ENCODE measurements at regions not wholly inside any gene's neighbourhood (a gene's known extent, or its start where the extent isn't known, plus 50 kb on each side); places are given as distances from the start of the nearest gene placed in this dataset.

DNA sequence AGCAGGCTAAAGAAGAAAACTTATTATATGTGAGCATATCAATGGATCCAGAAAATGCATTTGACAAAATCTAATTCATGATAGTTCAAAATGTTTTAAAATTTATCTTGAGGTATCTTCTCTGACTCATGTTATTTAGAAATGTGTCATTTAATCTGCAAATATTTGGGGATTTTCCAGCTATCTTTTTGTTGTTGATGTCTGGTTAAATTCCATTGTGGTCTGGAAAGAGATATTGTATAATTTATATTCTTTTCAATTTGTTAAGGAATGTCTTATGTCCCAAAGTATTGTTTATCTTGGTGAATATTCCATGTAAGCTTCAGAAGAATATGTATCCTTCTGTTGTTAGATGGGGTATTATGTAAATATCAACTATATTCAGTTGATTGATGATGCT is 942.5 kb downstream of the KCNMA1 start (continued):
- no peak for TF ChIP-seq GTF2F1 (IDR thresholded peaks at IDR 0.05; ENCODE audit: low read depth, low read length)

DNA sequence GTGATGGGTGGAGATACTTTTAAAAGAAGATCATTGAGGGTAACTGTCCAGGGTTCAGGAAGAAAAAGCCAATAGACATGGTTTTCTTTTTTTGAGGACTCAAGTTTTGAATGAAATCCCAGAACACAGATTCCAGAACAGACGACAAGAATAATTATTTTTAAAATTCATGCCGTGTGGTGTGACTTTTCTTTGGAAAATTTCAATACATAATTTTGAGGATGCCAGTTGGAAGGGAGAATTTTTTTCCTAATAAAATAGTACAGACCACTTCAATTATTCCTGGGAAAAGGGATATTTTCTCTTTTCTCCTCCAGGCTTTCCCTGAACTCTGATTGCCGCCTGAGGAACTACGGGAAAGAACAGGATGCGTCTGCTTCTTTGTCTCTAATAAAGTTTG is 951.4 kb downstream of the KCNMA1 start:
- no peaks in the 10 kb centered on the region for H3K27me3 ChIP-seq (ENCODE audit: control insufficient read depth in 2 of 2, insufficient read depth in 2 of 2, low read length in 2 of 2)
- H3K27ac ChIP-seq (ENCODE audit: extremely low read depth, low read depth, low read length), result no peak overlapping the region
- in situ Hi-C loops (cut with MboI), result no loop called here
- TF ChIP-seq ZNF561 (CRISPR knock-in tag; conservative IDR thresholded peaks at IDR 0.05), result no peak
- TF ChIP-seq ZNF717 (CRISPR knock-in tag; IDR thresholded peaks at IDR 0.05), result no peak
- no peak for TF ChIP-seq ZFPM2 (CRISPR knock-in tag; IDR thresholded peaks at IDR 0.05)
- TF ChIP-seq GABPA (tag; conservative IDR thresholded peaks at IDR 0.05; ENCODE audit: low read depth), result no peak
- TF ChIP-seq PCBP1 (IDR thresholded peaks at IDR 0.05; ENCODE audit: low read depth, low read length, poor library complexity, severe bottlenecking), result no peak
- TF ChIP-seq ZNF398 (CRISPR knock-in tag; IDR thresholded peaks at IDR 0.05), result no peak
- no peak for TF ChIP-seq MEIS2 (IDR thresholded peaks at IDR 0.05; ENCODE audit: partially characterized antibody)
- no peak for TF ChIP-seq ILK (tag; IDR thresholded peaks at IDR 0.05; ENCODE audit: borderline replicate concordance, low read depth)
- TF ChIP-seq SIN3A (IDR thresholded peaks at IDR 0.05; ENCODE audit: borderline replicate concordance in 2 of 2, control insufficient read depth in 1 of 2, low read depth in 2 of 2, low read length in 2 of 2), result no peak
- no peak for TF ChIP-seq PML (IDR thresholded peaks at IDR 0.05; ENCODE audit: low read length)
- TF ChIP-seq TAF15 (IDR thresholded peaks at IDR 0.05; ENCODE audit: low read depth, low read length), result no peak
- TF ChIP-seq SRSF3 (IDR thresholded peaks at IDR 0.05; ENCODE audit: insufficient read depth, low read length), result no peak
- no peak for TF ChIP-seq CREB5 (CRISPR knock-in tag; IDR thresholded peaks at IDR 0.05)
- TF ChIP-seq BCOR (IDR thresholded peaks at IDR 0.05), result no peak
- TF ChIP-seq ZC3H8 (IDR thresholded peaks at IDR 0.05), result no peak
- no peak for TF ChIP-seq ZNF3 (CRISPR knock-in tag; IDR thresholded peaks at IDR 0.05)
- no peaks in the 10 kb centered on the region for H4K20me1 ChIP-seq (replicated peaks; ENCODE audit: control insufficient read depth, insufficient read depth, low read length)
- no peak for ATAC-seq
- H2AFZ ChIP-seq (ENCODE audit: low read depth, low read length), result no peak overlapping the region
- no peaks in the 10 kb centered on the region for H3K4me1 ChIP-seq (replicated peaks in 1 of 2; ENCODE audit: control insufficient read depth in 2 of 2, insufficient read depth in 2 of 2, low read length in 2 of 2)
- H3K4me2 ChIP-seq (ENCODE audit: insufficient read depth, low read length), result no peak overlapping the region
- no peaks in the 10 kb centered on the region for H3K36me3 ChIP-seq (ENCODE audit: control insufficient read depth, insufficient read depth, low read length)
- H3K79me2 ChIP-seq (ENCODE audit: control insufficient read depth, insufficient read depth, low read length), result no peaks in the 10 kb centered on the region
- no peak overlapping the region for H3K4me3 ChIP-seq
- intact Hi-C loops (cut with micrococcal nuclease), result no loop called here
- peaks cover 4% of the 10 kb centered on the region for H3K9me3 ChIP-seq (replicated peaks; ENCODE audit: control insufficient read depth, insufficient read depth, low read depth, low read length)
- POLR2A ChIA-PET, result no interaction called here
- no peaks in the 10 kb centered on the region for H3K9me1 ChIP-seq (ENCODE audit: control insufficient read depth, insufficient read depth, low read length)
- FAIRE-seq, result no peak
- WGBS (ENCODE audit: insufficient coverage, low coverage, missing lambda C conversion rate), result 2% methylated on average over 5 of the region's 5 CpGs
- DNase-seq (ENCODE audit: extremely low read depth in 1 of 4, low spot score in 3 of 4), result no peak
- CTCF ChIA-PET (ENCODE audit: low intra/inter-chr PET ratio), result no interaction called here
- BruUV-seq (replicated peaks), result no TSS peak
- H3K9ac ChIP-seq (ENCODE audit: insufficient read depth in 1 of 2, low read depth in 2 of 2, low read length in 2 of 2), result no peak overlapping the region

Data from K562 (cell line).